ENCODE measurements at regions not wholly inside any gene's neighbourhood (a gene's known extent, or its start where the extent isn't known, plus 50 kb on each side); places are given as distances from the start of the nearest gene placed in this dataset.

DNA sequence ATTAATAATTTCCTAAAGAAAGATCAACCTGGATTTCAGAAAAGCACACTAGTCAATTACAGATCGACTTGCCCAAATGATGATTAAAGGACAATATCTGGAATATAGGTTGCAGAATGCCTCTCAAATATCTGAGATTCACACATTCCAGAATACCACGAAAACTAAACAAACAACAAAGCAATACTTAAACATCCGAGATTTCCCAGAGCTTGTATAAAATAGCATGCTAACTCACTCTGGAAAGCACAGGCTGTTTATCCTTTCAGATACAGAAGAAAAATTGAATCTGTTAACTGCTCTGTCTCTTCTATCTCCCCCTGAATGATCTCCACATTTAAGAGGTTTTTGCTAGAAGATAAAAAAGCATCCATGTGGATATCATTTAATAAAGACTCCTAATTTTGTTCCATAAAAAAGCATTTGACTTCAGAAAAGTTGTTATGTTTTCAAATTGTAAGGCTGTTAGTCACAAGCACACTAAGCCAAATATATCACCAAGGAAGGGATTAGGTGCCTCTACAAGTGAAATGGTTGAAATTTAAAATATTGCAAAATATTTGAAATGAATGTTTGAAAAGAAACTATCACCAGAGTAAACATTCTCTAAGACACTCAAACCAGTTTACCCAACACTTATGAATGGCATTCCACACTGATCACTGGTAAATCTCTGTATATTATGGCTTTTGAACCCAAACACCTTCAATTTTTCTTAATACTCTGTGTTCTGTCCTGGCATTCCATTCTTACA, 865.1 kb upstream of the ADAMTS5 start:
- Histone ChIP-seq H2AFZ (replicated peaks) (no peak overlapping the region), H3K79me2 (ENCODE audit: low read depth) (no peaks in the 10 kb centered on the region), H3F3A (ENCODE audit: low read depth) (no peaks in the 10 kb centered on the region), H3K27ac (no peak overlapping the region), H3K4me3 (no peak overlapping the region), H3K4me2 (no peak overlapping the region), H4K20me1 (ENCODE audit: low read depth) (no peaks in the 10 kb centered on the region), H3K27me3 (no peaks in the 10 kb centered on the region), H3K9me3 (ENCODE audit: low read depth) (no peaks in the 10 kb centered on the region), H3K9ac (no peak overlapping the region), H3K4me1 (no peaks in the 10 kb centered on the region), H3K36me3 (no peaks in the 10 kb centered on the region)
- TF ChIP-seq EZH2 (IDR thresholded peaks at IDR 0.05): no peak
- no peak for TF ChIP-seq EZH2phosphoT487 (IDR thresholded peaks at IDR 0.05)
- TF ChIP-seq, protein P1, sequence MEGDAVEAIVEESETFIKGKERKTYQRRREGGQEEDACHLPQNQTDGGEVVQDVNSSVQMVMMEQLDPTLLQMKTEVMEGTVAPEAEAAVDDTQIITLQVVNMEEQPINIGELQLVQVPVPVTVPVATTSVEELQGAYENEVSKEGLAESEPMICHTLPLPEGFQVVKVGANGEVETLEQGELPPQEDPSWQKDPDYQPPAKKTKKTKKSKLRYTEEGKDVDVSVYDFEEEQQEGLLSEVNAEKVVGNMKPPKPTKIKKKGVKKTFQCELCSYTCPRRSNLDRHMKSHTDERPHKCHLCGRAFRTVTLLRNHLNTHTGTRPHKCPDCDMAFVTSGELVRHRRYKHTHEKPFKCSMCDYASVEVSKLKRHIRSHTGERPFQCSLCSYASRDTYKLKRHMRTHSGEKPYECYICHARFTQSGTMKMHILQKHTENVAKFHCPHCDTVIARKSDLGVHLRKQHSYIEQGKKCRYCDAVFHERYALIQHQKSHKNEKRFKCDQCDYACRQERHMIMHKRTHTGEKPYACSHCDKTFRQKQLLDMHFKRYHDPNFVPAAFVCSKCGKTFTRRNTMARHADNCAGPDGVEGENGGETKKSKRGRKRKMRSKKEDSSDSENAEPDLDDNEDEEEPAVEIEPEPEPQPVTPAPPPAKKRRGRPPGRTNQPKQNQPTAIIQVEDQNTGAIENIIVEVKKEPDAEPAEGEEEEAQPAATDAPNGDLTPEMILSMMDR (IDR thresholded peaks at IDR 0.05): no peak
- Mint-ChIP-seq H3K27me3 (ENCODE audit: insufficient read depth, low read depth) (no peaks in the 10 kb centered on the region), H3K27ac (no peak overlapping the region), H3K4me3 (no peak overlapping the region), H3K9me3 (peaks cover 5% of the 10 kb centered on the region), H3K4me1 (no peaks in the 10 kb centered on the region), H3K36me3 (no peaks in the 10 kb centered on the region)
- DNase-seq (ENCODE audit: low spot score): no peak

DNA sequence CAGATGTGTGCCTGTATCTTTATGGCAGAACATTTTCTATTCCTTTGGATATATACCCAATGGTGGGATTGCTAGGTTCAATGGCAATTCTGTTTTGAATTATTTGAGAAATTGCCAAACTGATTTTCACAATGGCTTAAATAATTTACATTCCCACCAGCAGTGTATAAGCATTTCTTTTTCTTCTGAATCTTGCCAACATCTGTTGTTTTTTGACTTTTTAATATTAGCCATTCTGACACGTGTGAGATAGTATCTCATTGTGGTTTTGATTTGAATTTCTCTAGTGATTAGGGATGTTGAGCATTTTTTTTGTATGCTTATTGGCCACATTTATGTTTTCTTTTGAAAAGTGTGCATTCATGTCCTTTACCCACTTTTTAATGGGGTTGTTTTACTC, 864.3 kb upstream of the ADAMTS5 start:
- H3K36me3 Mint-ChIP-seq: no peaks in the 10 kb centered on the region
- H3K27me3 Mint-ChIP-seq (ENCODE audit: insufficient read depth, low read depth): no peaks in the 10 kb centered on the region
- H3K4me1 Mint-ChIP-seq: no peaks in the 10 kb centered on the region
- H3K27ac ChIP-seq: no peak overlapping the region
- H3K9me3 Mint-ChIP-seq: peaks cover 6% of the 10 kb centered on the region
- H4K20me1 ChIP-seq (ENCODE audit: low read depth): no peaks in the 10 kb centered on the region
- no peak for TF ChIP-seq EZH2 (IDR thresholded peaks at IDR 0.05)
- TF ChIP-seq, protein P1 (IDR thresholded peaks at IDR 0.05): no peak
- TF ChIP-seq EZH2phosphoT487 (IDR thresholded peaks at IDR 0.05): no peak
- no peaks in the 10 kb centered on the region for H3K4me1 ChIP-seq
- H2AFZ ChIP-seq (replicated peaks): no peak overlapping the region
- H3K9me3 ChIP-seq (ENCODE audit: low read depth): no peaks in the 10 kb centered on the region
- no peak overlapping the region for H3K9ac ChIP-seq
- H3K4me3 Mint-ChIP-seq: no peak overlapping the region
- H3K4me2 ChIP-seq: no peak overlapping the region
- H3K27me3 ChIP-seq: no peaks in the 10 kb centered on the region
- no peaks in the 10 kb centered on the region for H3F3A ChIP-seq (ENCODE audit: low read depth)
- no peak overlapping the region for H3K27ac Mint-ChIP-seq
- no peaks in the 10 kb centered on the region for H3K36me3 ChIP-seq
- H3K4me3 ChIP-seq: no peak overlapping the region
- H3K79me2 ChIP-seq (ENCODE audit: low read depth): no peaks in the 10 kb centered on the region
- DNase-seq (ENCODE audit: low spot score): no peak

DNA sequence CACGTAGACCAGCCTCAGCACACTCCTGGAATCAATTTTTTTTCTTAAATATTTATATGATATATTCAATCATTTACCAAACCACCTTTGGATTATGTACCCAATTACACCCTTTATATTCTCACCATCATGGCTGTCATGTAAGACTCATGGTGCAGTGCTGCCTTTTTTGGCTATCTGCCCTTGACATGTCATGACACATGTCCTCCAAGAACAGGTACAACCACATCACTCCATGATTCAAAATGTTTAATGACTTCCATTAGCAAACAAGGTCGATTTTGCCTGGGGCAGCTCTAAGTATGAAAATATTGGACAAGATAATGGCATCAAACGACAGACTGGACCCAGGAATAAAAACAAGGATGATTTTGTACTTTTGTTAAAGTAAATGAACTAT, 861.1 kb upstream of the ADAMTS5 start:
- Histone ChIP-seq H3K4me3 (no peak overlapping the region), H3K36me3 (no peaks in the 10 kb centered on the region), H3K27me3 (no peaks in the 10 kb centered on the region), H3K4me2 (no peak overlapping the region), H2AFZ (replicated peaks) (no peak overlapping the region), H3K9me3 (ENCODE audit: low read depth) (no peaks in the 10 kb centered on the region), H3K27ac (no peak overlapping the region), H3K4me1 (no peaks in the 10 kb centered on the region), H3K9ac (no peak overlapping the region), H4K20me1 (ENCODE audit: low read depth) (no peaks in the 10 kb centered on the region), H3K79me2 (ENCODE audit: low read depth) (no peaks in the 10 kb centered on the region), H3F3A (ENCODE audit: low read depth) (no peaks in the 10 kb centered on the region)
- Mint-ChIP-seq H3K27ac (no peak overlapping the region), H3K9me3 (peaks cover 5% of the 10 kb centered on the region), H3K36me3 (no peaks in the 10 kb centered on the region), H3K4me3 (no peak overlapping the region), H3K4me1 (no peaks in the 10 kb centered on the region), H3K27me3 (ENCODE audit: insufficient read depth, low read depth) (no peaks in the 10 kb centered on the region)
- DNase-seq (ENCODE audit: low spot score): no peak
- TF ChIP-seq EZH2 (IDR thresholded peaks at IDR 0.05) (no peak), EZH2phosphoT487 (IDR thresholded peaks at IDR 0.05) (no peak)
- TF ChIP-seq, protein P1 (IDR thresholded peaks at IDR 0.05): no peak
